GM23338 (cell line): ENCODE measurements at regions not wholly inside any gene's neighbourhood (a gene's known extent, or its start where the extent isn't known, plus 50 kb on each side); places are given as distances from the start of the nearest gene placed in this dataset.

Experiments used
- ATAC-seq: fragments of 200-7000 bp; cut with Tn5 transposase; 3 replicates; pipeline ENCODE4 v1.9.1; 2020
- DNase-seq: peaks from one replicate; pipeline ENCODE4 v3.0.0-alpha.2; 2015; ENCODE audit warnings: low spot score
- H2AFZ ChIP-seq: fragments of 200-600 bp; sonication (generic); 2 replicates; pipeline ENCODE4 v1.8.0; 2016; ENCODE audit warnings: antibody characterized with exemption, mild to moderate bottlenecking, moderate library complexity
- H3F3A ChIP-seq: fragments of 200-600 bp; sonication (generic); replicated peaks from 2 replicates; pipeline ENCODE4 v1.8.0; 2017; ENCODE audit warnings: antibody characterized with exemption, mixed run types, low read depth
- H3K27ac ChIP-seq: fragments of 200-600 bp; sonication (generic); 2 replicates; pipeline ENCODE4 v1.6.1; 2016; ENCODE audit warnings: low read depth
- H3K27me3 ChIP-seq: fragments of 200-600 bp; sonication (generic); 2 replicates; pipeline ENCODE4 v1.8.0; 2016; ENCODE audit warnings: mild to moderate bottlenecking, mixed run types, moderate library complexity; ENCODE audit not compliant: insufficient read depth
- H3K36me3 ChIP-seq: fragments of 200-600 bp; sonication (generic); 2 replicates; pipeline ENCODE4 v1.8.0; 2016; ENCODE audit warnings: mild to moderate bottlenecking; ENCODE audit not compliant: insufficient read depth
- H3K4me1 ChIP-seq: fragments of 200-600 bp; sonication (generic); 2 replicates; pipeline ENCODE4 v1.8.0; 2016; ENCODE audit warnings: mild to moderate bottlenecking, moderate library complexity; ENCODE audit not compliant: insufficient read depth
- H3K4me2 ChIP-seq: fragments of 200-600 bp; sonication (generic); 2 replicates; pipeline ENCODE4 v1.7.1; 2017; ENCODE audit warnings: mixed run types
- H3K4me3 ChIP-seq: fragments of 200-600 bp; sonication (generic); 2 replicates; pipeline ENCODE4 v1.6.1; 2016; ENCODE audit warnings: mixed run types
- H3K79me2 ChIP-seq: fragments of 200-600 bp; sonication (generic); replicated peaks from 2 replicates; pipeline ENCODE4 v1.8.0; 2017; ENCODE audit warnings: mild to moderate bottlenecking; ENCODE audit not compliant: insufficient read depth
- H3K9me2 ChIP-seq: fragments of 200-600 bp; sonication (generic); 2 replicates; pipeline ENCODE4 v1.8.0; 2017; ENCODE audit not compliant: insufficient read depth
- H4K20me1 ChIP-seq: fragments of 200-600 bp; sonication (generic); replicated peaks from 2 replicates; pipeline ENCODE4 v1.8.0; 2017; ENCODE audit warnings: mild to moderate bottlenecking; ENCODE audit not compliant: insufficient read depth
- H3K27ac Mint-ChIP-seq: 2 replicates; pipeline ENCODE4 v1.8.0; 2020; ENCODE audit warnings: inconsistent platforms, mild to moderate bottlenecking, moderate library complexity, mixed read lengths
- H3K27me3 Mint-ChIP-seq: 3 replicates; pipeline ENCODE4 v1.8.0; 2022; ENCODE audit warnings: low read depth, mild to moderate bottlenecking, moderate library complexity, mixed read lengths, inconsistent platforms; ENCODE audit not compliant: insufficient read depth, poor library complexity
- H3K36me3 Mint-ChIP-seq: 3 replicates; pipeline ENCODE4 v1.8.0; 2021; ENCODE audit warnings: low read depth, mild to moderate bottlenecking, inconsistent platforms, moderate library complexity, mixed read lengths
- H3K4me1 Mint-ChIP-seq: 3 replicates; pipeline ENCODE4 v1.8.0; 2020; ENCODE audit warnings: mild to moderate bottlenecking, inconsistent platforms, mixed read lengths
- H3K4me3 Mint-ChIP-seq: 3 replicates; pipeline ENCODE4 v1.8.0; 2021; ENCODE audit warnings: moderate library complexity, mild to moderate bottlenecking, inconsistent platforms, mixed read lengths
- H3K9me3 Mint-ChIP-seq: 3 replicates; pipeline ENCODE4 v1.8.0; 2020; ENCODE audit warnings: moderate library complexity, mild to moderate bottlenecking, inconsistent platforms, mixed read lengths
- EZH2 ChIP-seq: fragments of 200-600 bp; sonication (generic); IDR thresholded peaks from one replicate; pipeline ENCODE4 v1.8.0; 2017; ENCODE audit warnings: antibody characterized with exemption, mild to moderate bottlenecking, low read depth; ENCODE audit not compliant: unreplicated experiment
- EZH2phosphoT487 ChIP-seq: fragments of 200-600 bp; sonication (generic); IDR thresholded peaks from one replicate; pipeline ENCODE4 v1.8.1; 2018; ENCODE audit warnings: antibody characterized with exemption; ENCODE audit not compliant: unreplicated experiment
- JUNB ChIP-seq: IDR thresholded peaks from one replicate; pipeline ENCODE4 v1.6.1; 2016; ENCODE audit warnings: antibody characterized with exemption; ENCODE audit not compliant: unreplicated experiment
- NANOG ChIP-seq: IDR thresholded peaks from 2 replicates; pipeline ENCODE4 v1.6.1; 2016; ENCODE audit warnings: antibody characterized with exemption, borderline replicate concordance
- POLR2AphosphoS5 ChIP-seq: IDR thresholded peaks from 2 replicates; pipeline ENCODE4 v1.6.1; 2016; ENCODE audit warnings: antibody characterized with exemption, low read depth
- STAT1 ChIP-seq: IDR thresholded peaks from one replicate; pipeline ENCODE4 v1.6.1; 2016; ENCODE audit warnings: antibody characterized with exemption; ENCODE audit not compliant: unreplicated experiment
- ZNF114 ChIP-seq: fragments of 250-450 bp; sonication (Bioruptor Pico); IDR thresholded peaks from 2 replicates; pipeline ENCODE4 v1.5.0; 2020; ENCODE audit warnings: mild to moderate bottlenecking, moderate library complexity
- TF ChIP-seq, protein P1 (sequence below): fragments of 250-450 bp; sonication (Bioruptor Pico); IDR thresholded peaks from 2 replicates; pipeline ENCODE4 v1.5.0; 2020; ENCODE audit warnings: mild to moderate bottlenecking, moderate library complexity
- TF ChIP-seq, protein P2 (sequence below): IDR thresholded peaks from one replicate; pipeline ENCODE4 v1.6.1; 2018; ENCODE audit warnings: antibody characterized with exemption; ENCODE audit not compliant: unreplicated experiment
- TF ChIP-seq, protein P3 (sequence below), 2 experiments: fragments of 200-600 bp in 1 of 2; sonication (generic) in 1 of 2; conservative IDR thresholded peaks; 2 replicates each; pipeline versions ENCODE4 v1.5.1 to v1.6.1; 2016 to 2017; ENCODE audit warnings: antibody characterized with exemption in 2 of 2, low read depth in 2 of 2, mild to moderate bottlenecking in 2 of 2, moderate library complexity in 1 of 2

DNA sequence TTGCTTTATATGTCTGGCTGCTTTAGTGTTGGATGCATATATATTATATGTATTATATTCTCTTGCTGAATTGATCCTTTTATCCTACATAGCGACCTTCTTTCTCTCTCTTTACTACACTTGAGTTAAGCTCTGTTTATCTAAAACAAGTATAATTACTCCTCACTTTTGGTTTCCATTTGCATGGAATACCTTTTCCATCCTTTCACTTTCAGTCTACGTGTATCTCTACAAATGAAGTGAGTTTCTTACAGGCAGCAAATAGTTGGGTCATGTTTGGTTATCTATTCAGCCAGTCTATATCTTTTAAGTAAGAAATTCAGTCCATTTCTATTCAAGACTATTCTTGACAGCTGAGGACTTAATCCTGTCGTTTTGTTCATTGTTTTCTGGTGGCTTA, 167.5 kb upstream of the USP38 start:
- Histone ChIP-seq H3F3A (no peaks in the 10 kb centered on the region), H3K4me2 (no peak overlapping the region), H3K4me3 (no peak overlapping the region), H3K79me2 (no peaks in the 10 kb centered on the region), H3K9me2 (no peaks in the 10 kb centered on the region), H3K36me3 (no peaks in the 10 kb centered on the region; the same call in 1 of the 2 replicates), H3K4me1 (no peaks in the 10 kb centered on the region), H2AFZ (no peak overlapping the region), H3K27me3 (no peaks in the 10 kb centered on the region), H3K27ac (no peak overlapping the region), H4K20me1 (no peaks in the 10 kb centered on the region)
- H3K4me1 Mint-ChIP-seq: no peaks in the 10 kb centered on the region
- H3K36me3 Mint-ChIP-seq: 0 out of 3 replicates have a peak, but pooled peaks cover 3% of the 10 kb centered on the region
- no peak overlapping the region for H3K4me3 Mint-ChIP-seq
- no peak for DNase-seq
- no peak for TF ChIP-seq NANOG
- no peak for TF ChIP-seq EZH2
- TF ChIP-seq ZNF114 (CRISPR knock-in tag): no peak
- TF ChIP-seq, protein P1, sequence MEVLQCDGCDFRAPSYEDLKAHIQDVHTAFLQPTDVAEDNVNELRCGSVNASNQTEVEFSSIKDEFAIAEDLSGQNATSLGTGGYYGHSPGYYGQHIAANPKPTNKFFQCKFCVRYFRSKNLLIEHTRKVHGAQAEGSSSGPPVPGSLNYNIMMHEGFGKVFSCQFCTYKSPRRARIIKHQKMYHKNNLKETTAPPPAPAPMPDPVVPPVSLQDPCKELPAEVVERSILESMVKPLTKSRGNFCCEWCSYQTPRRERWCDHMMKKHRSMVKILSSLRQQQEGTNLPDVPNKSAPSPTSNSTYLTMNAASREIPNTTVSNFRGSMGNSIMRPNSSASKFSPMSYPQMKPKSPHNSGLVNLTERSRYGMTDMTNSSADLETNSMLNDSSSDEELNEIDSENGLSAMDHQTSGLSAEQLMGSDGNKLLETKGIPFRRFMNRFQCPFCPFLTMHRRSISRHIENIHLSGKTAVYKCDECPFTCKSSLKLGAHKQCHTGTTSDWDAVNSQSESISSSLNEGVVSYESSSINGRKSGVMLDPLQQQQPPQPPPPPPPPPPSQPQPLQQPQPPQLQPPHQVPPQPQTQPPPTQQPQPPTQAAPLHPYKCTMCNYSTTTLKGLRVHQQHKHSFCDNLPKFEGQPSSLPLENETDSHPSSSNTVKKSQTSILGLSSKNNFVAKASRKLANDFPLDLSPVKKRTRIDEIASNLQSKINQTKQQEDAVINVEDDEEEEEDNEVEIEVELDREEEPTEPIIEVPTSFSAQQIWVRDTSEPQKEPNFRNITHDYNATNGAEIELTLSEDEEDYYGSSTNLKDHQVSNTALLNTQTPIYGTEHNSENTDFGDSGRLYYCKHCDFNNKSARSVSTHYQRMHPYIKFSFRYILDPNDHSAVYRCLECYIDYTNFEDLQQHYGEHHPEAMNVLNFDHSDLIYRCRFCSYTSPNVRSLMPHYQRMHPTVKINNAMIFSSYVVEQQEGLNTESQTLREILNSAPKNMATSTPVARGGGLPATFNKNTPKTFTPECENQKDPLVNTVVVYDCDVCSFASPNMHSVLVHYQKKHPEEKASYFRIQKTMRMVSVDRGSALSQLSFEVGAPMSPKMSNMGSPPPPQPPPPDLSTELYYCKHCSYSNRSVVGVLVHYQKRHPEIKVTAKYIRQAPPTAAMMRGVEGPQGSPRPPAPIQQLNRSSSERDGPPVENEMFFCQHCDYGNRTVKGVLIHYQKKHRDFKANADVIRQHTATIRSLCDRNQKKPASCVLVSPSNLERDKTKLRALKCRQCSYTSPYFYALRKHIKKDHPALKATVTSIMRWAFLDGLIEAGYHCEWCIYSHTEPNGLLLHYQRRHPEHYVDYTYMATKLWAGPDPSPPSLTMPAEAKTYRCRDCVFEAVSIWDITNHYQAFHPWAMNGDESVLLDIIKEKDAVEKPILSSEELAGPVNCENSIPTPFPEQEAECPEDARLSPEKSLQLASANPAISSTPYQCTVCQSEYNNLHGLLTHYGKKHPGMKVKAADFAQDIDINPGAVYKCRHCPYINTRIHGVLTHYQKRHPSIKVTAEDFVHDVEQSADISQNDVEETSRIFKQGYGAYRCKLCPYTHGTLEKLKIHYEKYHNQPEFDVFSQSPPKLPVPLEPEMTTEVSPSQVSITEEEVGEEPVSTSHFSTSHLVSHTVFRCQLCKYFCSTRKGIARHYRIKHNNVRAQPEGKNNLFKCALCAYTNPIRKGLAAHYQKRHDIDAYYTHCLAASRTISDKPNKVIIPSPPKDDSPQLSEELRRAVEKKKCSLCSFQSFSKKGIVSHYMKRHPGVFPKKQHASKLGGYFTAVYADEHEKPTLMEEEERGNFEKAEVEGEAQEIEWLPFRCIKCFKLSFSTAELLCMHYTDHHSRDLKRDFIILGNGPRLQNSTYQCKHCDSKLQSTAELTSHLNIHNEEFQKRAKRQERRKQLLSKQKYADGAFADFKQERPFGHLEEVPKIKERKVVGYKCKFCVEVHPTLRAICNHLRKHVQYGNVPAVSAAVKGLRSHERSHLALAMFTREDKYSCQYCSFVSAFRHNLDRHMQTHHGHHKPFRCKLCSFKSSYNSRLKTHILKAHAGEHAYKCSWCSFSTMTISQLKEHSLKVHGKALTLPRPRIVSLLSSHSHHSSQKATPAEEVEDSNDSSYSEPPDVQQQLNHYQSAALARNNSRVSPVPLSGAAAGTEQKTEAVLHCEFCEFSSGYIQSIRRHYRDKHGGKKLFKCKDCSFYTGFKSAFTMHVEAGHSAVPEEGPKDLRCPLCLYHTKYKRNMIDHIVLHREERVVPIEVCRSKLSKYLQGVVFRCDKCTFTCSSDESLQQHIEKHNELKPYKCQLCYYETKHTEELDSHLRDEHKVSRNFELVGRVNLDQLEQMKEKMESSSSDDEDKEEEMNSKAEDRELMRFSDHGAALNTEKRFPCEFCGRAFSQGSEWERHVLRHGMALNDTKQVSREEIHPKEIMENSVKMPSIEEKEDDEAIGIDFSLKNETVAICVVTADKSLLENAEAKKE: no peak
- TF ChIP-seq, protein P2, sequence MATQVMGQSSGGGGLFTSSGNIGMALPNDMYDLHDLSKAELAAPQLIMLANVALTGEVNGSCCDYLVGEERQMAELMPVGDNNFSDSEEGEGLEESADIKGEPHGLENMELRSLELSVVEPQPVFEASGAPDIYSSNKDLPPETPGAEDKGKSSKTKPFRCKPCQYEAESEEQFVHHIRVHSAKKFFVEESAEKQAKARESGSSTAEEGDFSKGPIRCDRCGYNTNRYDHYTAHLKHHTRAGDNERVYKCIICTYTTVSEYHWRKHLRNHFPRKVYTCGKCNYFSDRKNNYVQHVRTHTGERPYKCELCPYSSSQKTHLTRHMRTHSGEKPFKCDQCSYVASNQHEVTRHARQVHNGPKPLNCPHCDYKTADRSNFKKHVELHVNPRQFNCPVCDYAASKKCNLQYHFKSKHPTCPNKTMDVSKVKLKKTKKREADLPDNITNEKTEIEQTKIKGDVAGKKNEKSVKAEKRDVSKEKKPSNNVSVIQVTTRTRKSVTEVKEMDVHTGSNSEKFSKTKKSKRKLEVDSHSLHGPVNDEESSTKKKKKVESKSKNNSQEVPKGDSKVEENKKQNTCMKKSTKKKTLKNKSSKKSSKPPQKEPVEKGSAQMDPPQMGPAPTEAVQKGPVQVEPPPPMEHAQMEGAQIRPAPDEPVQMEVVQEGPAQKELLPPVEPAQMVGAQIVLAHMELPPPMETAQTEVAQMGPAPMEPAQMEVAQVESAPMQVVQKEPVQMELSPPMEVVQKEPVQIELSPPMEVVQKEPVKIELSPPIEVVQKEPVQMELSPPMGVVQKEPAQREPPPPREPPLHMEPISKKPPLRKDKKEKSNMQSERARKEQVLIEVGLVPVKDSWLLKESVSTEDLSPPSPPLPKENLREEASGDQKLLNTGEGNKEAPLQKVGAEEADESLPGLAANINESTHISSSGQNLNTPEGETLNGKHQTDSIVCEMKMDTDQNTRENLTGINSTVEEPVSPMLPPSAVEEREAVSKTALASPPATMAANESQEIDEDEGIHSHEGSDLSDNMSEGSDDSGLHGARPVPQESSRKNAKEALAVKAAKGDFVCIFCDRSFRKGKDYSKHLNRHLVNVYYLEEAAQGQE: no peak
- TF ChIP-seq EZH2phosphoT487: no peak
- TF ChIP-seq STAT1: no peak
- TF ChIP-seq, protein P3, sequence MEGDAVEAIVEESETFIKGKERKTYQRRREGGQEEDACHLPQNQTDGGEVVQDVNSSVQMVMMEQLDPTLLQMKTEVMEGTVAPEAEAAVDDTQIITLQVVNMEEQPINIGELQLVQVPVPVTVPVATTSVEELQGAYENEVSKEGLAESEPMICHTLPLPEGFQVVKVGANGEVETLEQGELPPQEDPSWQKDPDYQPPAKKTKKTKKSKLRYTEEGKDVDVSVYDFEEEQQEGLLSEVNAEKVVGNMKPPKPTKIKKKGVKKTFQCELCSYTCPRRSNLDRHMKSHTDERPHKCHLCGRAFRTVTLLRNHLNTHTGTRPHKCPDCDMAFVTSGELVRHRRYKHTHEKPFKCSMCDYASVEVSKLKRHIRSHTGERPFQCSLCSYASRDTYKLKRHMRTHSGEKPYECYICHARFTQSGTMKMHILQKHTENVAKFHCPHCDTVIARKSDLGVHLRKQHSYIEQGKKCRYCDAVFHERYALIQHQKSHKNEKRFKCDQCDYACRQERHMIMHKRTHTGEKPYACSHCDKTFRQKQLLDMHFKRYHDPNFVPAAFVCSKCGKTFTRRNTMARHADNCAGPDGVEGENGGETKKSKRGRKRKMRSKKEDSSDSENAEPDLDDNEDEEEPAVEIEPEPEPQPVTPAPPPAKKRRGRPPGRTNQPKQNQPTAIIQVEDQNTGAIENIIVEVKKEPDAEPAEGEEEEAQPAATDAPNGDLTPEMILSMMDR (conservative IDR thresholded peaks at IDR 0.05; ENCODE audit: low read depth in 2 of 2): no peak
- no peak for TF ChIP-seq JUNB
- TF ChIP-seq POLR2AphosphoS5: no peak
- peaks cover 10% of the 10 kb centered on the region; the same call in 2 of the 3 replicates for H3K9me3 Mint-ChIP-seq
- ATAC-seq: no peak
- no peak overlapping the region for H3K27ac Mint-ChIP-seq
- no peaks in the 10 kb centered on the region for H3K27me3 Mint-ChIP-seq
